ENCODE measurements at regions not wholly inside any gene's neighbourhood (a gene's known extent, or its start where the extent isn't known, plus 50 kb on each side); places are given as distances from the start of the nearest gene placed in this dataset.
"Not testable (repeated sequence)": the region's sequence is repeated elsewhere in the genome, so short reads cannot be mapped to it uniquely, and the experiment has no call there.

DNA sequence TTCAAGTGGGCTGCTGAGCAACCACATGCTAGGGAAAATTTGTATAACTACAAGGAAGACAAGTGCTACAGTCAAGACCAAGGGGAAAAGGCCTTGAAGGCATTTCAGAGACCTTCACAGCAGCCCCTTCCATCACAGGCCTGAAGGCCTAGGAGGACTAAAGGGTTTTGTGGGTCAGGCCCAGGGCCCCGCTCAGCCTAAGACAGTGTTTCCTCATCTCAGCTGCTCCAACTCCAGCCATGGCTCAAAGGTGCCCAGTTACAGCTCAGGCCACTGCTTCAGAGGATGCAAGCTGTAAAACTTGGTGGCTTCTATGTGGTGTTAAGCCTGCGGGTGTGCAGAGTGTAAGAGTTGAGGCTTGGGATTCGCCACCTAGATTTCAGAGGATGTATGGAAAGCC lies 260.5 kb downstream of the NXPE2 start:
- DNase-seq (ENCODE audit: low spot score), result no peak

DNA sequence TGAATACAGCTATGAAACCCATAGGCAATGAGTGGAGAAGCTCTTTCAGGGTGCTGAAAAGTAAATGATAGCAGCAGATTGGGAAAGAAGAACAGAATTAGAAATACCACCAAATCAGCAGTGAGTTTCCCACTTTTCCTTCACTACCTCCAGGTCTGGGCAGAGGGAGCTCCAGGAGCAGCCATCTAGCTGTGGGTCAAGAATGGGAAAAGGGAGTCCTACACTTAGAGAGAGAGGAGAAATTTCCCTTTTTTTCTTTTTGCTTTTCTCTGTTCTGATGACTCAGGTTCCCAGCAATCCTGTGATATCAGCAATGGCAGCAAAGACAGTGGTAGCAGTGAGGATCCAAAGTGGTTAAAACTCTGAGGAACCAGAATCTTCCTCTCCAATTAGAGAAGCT lies 263.9 kb downstream of the NXPE2 start:
- DNase-seq (ENCODE audit: low spot score), result no peak

DNA sequence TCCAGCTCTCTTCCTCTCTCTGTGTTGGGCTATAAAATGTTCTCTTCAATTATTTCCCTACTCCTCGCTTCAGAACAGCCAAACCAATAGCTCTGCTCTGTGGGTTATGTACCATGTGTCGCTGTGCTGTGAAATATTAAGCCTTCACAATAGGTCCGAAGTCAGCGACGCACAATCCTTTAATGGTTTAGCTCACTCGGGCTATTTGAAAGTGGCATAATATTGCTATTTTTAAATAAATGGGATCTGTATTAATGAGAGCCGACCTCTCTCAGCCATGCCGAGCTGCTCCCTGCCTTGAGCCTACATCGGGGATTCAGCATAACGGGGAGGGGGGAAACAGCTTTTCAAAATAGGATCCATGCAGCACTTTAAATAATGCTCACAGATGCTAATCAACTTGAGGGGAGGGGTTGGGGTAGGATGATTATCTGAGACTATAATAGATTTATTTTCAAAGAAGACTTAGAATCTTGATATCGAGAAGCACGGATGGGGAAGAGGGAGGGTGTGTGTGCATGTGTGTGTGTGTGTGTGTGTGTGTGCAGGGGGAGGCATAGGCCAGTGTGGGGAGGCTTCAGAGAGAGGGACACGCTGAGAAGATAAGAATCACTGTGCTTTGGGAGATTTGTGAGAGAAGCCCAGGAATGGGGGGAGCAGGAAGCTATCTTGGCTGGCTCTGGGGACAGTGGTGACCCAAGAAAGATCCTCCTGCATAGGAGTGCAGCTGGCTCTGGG lies 271.5 kb downstream of the NXPE2 start:
- DNase-seq (ENCODE audit: low spot score), result no peak

DNA sequence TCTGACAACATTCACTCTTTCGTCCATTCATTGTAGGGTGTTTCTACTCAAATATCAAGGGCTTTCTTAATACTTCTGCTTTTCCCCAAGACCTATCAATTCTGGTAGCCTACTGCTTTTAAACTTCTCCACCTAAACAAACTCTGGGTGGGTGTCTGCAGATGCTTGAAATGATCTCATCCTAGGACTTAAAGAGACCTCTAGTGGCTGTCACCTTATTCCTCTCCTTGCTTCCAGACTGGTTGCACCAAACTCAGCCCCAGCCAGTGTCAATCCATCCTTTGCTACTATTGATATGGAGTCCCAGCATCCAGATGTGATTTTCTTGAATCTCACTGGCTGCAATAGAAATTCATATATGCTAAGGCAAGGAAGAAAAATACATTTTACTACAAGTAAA lies 274.7 kb downstream of the NXPE2 start:
- DNase-seq (ENCODE audit: low spot score), result no peak

DNA sequence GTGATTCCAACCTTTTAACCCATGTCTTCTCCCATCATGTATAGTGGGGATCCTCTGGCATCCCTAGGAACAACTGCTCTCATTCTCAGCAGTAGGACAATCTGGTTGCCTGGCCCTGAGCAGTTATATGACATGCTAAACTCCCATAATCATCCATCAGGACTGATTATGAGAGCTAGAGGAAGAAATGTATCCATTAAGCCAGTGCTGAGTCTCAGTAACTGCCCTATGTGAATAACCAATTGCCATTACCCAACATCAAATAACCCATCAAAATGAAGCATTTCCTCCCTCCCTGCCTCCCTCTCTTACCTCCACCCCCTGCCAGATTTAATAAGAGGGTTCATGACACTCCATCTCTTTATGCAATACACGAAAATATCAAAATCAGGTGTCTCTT lies 277.6 kb downstream of the NXPE2 start:
- no peak for DNase-seq (ENCODE audit: low spot score)

DNA sequence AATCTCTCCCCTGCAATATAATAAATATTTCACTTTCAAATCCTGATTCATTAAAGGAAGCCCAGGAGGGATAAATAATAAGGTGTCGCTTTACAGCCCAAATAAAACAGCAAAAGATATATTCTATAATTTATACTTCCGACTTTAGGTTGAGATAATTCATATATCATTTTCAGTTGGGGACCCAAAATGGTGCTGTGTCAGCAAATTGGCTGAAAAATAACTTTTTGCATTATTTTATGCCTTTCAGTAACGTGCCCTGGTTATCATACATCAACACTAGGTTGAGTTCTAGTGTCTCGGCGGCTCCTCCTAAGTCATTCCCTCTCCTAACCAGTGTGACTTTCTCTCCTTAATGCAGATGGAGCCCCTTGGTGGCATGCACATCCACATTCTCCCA lies 278.2 kb downstream of the NXPE2 start:
- no peak for DNase-seq (ENCODE audit: low spot score)

DNA sequence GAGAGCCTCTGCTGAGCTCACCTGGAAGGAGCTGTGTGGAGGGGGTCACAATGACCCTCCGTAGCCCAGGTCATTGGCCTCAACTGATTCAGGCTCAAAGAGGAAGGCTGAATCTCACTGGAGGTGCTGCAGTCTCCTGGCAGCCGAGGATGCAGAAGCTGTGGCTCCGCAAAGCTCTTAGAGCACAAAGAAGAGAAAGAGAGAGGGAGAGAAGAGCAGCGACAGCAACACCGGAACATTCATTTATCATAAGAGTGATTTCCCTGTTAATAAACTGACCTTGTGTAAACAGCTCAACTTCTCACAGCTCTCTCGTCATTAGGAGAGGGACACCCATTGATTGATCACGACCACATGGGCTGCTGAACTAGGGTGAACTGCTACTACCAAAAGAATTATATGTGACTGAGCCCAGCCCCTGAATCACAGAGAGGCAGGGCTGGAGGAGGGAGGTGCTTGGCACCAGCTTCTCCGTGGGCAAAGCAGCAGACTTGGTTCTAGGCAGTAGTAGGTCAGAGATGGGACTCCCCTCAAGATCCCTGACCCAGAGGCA lies 281.7 kb downstream of the NXPE2 start:
- DNase-seq (ENCODE audit: low spot score), result no peak

DNA sequence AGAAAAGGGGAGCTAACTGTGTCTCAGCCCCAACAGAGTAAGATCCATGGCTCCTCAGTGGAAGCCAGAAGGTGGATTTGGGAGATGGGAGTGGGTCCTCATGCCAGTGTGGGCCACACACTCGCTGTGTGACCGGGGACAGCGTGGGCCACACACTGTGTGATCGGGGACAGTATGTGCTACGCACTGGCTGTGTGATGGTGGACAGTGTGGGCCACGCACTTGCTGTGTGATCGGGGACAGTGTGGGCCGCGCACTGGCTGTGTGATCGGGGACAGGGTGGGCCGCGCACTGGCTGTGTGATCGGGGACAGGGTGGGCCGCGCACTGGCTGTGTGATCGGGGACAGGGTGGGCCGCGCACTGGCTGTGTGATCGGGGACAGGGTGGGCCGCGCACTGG lies 282.5 kb downstream of the NXPE2 start:
- DNase-seq (ENCODE audit: low spot score), result not testable (repeated sequence)

DNA sequence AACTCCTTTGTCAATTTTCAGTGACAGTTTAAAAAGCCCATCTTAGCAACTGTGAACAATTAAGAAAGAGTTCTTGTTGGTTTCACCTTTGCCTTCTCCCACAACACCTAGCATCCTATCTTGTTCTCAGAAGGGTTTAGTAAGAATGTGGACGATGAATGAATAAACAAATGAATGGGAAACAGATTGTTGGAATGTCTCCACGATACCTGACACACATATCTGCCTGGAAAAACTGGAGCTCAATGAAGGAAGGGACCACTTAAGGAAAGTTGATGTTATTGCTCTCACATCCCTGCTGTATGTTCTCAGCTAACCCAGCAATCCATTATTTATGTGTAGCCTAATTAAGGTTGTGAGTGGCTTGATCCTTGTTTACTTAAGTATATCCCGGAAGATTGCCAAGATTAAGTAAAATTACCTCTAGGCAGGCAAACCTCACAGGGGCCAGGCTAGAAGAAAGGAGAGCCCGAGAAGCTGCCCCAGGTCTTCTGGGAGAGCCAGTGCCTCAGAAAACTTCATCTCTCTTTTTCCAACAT lies 286.4 kb downstream of the NXPE2 start:
- DNase-seq (ENCODE audit: low spot score), result no peak

DNA sequence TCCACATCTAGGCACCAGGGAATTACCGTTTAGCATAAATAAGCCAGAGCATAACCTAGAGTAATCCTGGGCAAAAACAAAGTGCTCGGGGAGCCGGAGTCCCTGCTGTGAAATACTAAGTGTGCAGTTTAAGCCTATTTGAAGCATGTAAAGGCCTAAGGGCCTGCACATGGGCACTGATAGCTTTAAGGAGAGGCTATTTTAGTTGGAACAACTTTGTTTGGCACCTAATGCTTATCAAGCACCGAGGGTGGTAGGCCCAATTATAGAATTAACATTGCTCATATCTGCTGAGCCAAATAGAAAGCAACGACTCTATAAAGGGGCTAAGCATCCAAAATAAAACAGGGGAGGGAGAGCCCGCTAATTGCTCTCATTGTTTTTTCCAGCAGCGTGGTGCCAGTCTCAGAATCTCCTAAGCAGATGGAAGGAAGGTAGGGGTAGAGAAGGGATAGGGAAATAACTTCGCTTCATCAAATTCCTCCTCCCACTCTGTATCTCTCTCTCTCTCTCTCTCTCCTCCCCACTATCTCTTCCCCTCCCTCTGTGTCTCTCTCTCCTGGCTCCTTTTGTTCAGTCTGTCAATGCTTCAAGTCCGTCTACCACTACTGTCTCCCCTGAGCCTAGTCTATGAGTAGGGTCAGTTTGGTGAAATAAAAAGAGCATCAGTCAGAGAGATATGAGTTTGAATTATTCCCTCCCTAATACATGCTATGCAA lies 292.8 kb downstream of the NXPE2 start:
- no peak for DNase-seq (ENCODE audit: low spot score)

DNA sequence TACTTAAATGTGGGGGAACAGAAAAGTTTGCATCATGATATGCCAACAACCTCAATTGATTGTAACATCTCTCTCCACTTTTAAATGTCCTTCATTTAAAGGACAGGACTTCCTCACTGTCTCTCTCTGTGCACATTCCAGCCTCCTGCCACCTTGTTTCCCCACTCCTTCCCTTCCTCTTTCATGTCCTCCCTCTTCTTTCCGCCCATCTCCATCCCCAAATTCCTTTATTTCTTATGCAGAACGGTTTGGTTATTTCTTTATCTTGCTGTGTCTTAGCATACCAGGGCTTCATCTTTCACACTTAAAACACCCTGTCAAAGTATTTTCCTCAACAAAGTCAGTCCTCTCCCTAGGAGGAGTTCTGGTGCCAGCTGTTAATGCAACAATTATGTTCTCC lies 293.8 kb downstream of the NXPE2 start:
- no peak for DNase-seq (ENCODE audit: low spot score)

DNA sequence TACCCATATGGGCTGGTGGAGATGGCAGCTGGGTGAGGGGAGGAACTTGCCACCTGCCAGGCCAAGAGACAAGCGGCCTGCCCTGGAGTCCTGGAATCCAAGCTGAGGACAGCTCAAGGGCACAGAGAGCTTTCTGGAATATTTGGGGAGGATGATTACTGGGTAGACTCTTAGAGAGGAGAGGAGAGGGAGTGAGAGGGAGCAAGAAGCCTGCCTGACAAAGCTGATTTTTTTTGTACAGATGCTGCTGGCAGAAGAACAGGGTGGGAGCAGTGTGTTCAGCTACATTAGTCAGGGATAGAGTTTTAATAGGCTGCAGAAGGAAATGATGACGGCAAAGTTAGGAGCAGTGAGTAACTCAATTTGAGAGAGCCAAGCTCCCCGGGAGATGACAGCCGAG lies 299.3 kb downstream of the NXPE2 start:
- no peak for DNase-seq (ENCODE audit: low spot score)

DNA sequence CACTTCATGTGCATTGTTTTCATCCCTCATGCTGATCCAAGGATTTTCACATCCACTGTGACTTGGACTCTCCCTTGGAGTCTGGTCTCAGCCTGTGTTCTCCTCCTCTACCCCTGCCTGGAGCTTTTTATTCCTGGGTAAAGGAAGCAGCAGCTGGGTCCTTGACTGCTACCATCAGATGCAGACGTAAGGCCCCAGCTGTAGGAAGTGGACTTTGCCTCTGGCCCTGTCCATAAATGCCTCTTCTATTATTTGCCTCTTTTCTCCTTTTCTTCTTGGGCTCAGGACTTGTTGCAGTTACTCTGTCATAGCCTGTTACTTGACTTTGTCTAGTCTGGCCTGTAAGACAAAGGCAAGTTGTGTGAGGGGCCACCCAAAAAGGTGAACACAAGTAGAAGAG lies 303.8 kb downstream of the NXPE2 start:
- no peak for DNase-seq (ENCODE audit: low spot score)

DNA sequence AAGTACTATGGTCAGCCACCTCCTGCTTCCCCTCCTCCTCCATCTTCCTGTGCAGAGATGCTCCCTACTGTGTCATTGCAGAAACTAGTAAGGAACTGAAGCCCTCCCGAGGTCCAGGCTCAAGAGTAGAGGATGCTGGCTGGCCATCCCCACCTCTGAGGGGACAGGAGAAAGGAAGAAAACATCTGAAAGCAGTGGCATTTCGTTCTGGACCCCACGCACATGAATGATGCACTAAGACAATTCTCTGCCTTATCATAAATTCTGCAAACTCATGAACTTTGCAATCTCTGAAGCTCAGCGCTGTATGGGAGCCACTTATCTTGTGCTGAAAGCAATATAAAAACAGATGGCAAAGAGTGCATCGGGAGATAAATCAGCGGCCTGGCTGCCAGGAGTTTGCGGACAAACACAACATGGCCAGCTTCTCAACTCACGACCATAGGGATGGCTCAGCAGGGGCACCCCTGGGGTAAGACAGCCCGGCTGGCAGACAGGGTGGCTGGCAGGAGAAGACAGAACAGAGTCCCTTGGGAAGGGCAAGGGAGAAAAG lies 306.4 kb downstream of the NXPE2 start:
- DNase-seq (ENCODE audit: low spot score), result no peak

DNA sequence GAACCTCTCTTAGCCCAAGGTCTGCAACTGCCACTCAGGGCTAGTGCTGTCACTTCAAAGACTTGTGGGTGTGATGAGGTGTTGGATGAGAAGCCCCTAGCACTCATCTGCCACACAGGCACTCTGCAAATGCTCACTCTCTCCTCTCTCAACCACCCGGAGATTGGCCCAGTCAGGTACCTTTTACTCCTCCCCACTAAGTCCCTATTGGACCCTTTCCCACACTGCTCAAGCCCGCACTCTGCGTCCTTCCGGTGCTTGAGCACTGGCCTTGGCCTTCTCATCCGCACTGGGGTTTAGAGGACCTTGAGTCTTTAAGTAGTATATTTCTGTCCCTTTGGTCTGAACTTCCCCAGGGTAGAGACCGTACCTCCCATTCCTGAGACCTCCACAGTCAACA lies 308.0 kb downstream of the NXPE2 start:
- no peak for DNase-seq (ENCODE audit: low spot score)

DNA sequence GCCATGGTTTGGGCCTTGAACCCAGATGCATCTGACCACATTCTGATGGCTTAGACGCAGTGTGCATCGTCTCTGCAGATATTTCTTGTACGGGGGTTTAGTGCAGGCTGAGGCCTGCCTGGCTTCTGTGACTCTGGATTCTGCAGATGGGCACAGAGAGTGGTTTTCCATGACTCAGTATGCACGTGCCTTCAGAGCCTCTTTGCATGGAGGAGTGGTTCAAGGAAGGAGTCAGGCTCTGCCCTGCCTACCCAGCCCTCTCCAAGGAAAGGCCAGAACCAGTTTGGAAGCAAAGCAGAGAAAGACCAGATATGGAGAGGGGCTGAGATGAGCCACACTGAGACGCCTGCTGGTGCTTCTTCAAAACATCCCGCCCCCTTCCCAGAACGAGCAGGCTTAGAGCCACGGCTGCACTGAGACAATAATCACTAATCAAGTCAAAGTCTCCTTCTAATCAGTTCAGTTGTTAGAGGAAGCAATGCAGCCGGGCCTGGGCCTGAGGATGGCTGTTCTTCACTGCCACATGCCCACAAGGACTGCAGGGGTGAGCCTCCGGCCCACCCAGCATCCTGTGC lies 308.9 kb downstream of the NXPE2 start:
- DNase-seq (ENCODE audit: low spot score), result no peak

DNA sequence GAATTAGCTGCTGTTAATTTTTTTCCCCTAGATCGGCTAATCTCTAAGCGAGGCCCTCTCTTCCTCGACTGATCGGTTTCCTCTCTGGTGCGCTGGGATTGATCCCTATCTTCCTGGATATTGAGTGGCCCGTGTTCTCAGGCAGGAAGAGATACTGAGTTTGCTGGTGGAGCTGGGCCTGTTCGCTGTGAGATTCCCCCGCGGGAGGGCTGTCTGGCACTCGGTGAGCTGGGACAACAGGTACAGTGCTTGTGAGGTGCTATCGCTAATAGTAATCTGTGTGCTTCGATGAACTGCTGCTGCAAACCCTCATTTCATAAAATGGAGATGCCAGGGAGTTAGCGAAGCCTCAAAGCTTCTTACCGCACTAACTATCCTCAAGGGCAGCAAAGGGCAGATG lies 310.3 kb downstream of the NXPE2 start:
- no peak for DNase-seq (ENCODE audit: low spot score)

DNA sequence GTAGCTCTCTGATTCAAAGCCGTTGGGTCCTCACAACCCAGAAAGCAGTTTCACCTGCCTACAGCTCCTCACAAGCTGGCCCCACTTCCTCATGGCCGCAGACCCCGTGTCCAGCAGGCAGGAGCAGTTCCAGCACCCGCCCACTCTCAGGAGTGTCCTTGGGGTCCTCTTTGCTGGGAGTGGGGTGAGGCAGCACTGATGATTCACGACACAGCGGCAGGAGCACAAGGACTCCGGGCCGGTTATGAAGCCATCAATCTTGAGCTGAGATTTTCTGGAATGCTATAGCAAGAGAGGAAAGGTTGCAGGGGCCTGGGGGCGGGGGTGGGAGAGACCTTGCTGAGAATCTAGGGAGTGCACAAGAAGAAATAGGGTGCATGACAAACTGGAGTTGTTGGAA lies 311.2 kb downstream of the NXPE2 start:
- no peak for DNase-seq (ENCODE audit: low spot score)

DNA sequence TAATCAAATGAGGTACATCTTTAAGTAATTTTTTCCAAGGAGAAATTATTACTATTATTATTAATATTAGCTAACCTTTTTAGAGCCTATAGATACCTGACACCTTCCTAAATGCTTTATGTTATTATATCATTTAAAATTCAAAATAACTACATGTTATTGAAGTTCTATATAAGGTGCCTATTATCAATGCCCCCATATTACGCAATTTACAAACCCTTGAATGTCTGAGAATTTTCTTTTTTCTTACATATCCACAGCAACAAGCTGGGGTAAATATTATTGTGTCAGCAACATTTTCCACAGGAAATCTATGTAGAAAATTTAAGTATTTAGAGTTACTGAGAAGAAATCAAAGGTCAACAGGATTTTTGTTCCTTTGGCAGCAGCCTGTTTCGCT lies 327.3 kb downstream of the NXPE2 start:
- DNase-seq (ENCODE audit: low spot score), result no peak

DNA sequence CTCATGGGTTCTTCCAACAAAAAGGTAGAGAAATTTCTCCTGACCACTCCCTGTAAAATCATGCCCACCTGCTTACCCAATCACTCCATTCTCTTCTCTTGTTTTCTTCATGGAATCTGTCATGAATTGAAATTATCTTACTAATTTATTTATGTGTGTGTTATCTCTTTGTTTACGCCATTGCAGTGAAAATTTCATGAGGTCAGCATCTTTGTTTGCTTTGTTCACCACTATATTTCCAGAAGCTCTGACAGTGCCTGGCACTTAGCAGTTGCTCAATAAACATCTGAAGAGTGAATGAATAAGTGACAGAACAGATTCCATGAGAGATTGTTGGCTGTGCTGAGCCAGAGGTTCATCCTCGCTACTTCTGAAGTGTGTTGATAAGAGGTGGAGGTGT lies 329.5 kb downstream of the NXPE2 start:
- DNase-seq (ENCODE audit: low spot score), result no peak

DNA sequence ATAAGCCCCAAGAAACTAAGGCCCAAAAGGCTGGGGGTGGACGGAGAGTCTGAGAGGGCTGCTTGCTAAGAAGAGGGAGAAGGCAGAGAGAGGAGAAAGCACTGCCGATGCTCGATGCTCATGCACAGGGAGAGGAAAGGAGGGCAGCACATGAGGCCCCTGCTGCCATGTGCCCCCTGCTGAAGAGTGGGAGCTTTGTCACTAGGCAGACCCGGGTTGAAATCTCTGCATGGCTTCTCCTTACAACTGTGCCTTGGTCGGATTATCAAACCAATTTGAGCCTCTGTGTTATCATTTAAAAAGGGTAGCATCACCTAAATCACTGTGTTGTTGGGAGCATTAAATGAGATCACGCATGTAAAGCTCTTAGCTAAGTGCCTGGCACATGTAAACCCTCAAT lies 330.5 kb downstream of the NXPE2 start:
- no peak for DNase-seq (ENCODE audit: low spot score)

DNA sequence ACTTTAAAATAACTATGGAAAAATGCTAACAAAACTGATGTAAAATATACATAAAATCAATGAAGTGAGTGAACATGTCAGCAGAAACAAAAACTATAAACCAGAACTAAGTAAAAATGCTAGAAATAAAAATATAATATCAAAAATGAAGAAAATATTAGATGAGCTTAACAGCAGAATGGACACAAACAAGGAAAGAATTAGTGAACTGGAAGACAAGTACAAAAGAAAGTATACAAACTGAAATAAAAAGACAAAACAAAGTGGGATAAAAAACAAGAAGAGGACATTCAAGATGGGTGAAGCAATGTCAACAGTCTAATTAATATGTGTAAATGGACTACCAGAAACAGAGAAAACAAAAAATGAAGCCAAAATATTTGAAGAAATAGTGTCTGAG lies 339.2 kb downstream of the NXPE2 start:
- no peak for DNase-seq (ENCODE audit: low spot score)

DNA sequence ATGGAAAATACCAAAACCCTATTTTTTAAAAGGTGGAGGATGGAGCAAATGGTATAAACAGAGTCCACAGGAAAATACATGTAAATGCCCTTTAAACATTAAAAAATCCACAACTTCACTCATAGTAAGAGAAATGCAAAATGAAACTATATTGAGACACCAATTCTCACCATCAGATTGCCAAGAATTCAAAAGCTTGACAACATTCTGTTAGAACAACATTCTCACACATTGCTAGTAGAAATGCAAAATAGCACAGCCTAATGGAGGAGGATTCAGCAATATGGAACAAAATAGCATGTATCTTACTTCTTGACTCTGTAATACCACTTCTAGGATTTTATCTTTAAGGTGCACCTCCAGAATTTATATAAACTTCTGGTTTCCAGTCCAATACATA lies 351.8 kb downstream of the NXPE2 start:
- DNase-seq (ENCODE audit: low spot score), result no peak
